ENCODE measurements at regions not wholly inside any gene's neighbourhood (a gene's known extent, or its start where the extent isn't known, plus 50 kb on each side); places are given as distances from the start of the nearest gene placed in this dataset.

- TF ChIP-seq CTCF (IDR thresholded peaks at IDR 0.05; ENCODE audit: low read length) (no peak), EZH2 (IDR thresholded peaks at IDR 0.05; ENCODE audit: borderline replicate concordance, low read length) (no peak)
Measured at GRCh38 chr6:18640754-18641153, 253.6 kb downstream of the RNF144B start.

Data from OCI-LY1 (cell line).